Lower leg skin (tissue), 4 donors: ENCODE measurements at regions not wholly inside any gene's neighbourhood (a gene's known extent, or its start where the extent isn't known, plus 50 kb on each side); places are given as distances from the start of the nearest gene placed in this dataset.

Source experiments
- DNase-seq, 2 donors: peaks; one replicate each; pipeline ENCODE4 v3.0.0-alpha.2; 2019; ENCODE audit warnings: low spot score in 2 of 2
- H3K4me3 ChIP-seq: fragments of 200-600 bp; sonication (generic); 2 replicates; pipeline ENCODE4 v1.5.1; 2017; ENCODE audit warnings: mild to moderate bottlenecking, low read depth; ENCODE audit not compliant: poor library complexity, severe bottlenecking
- CTCF ChIP-seq, 3 donors: fragments of 450-650 bp; IDR thresholded peaks; one replicate each; pipeline ENCODE4 v1.5.1; 2016; ENCODE audit warnings: antibody characterized with exemption in 3 of 3, mild to moderate bottlenecking in 3 of 3, moderate library complexity in 2 of 3
- POLR2A ChIP-seq, 2 donors: fragments of 450-650 bp; IDR thresholded peaks; one replicate each; pipeline ENCODE4 v1.6.1; 2016 to 2017; ENCODE audit warnings: antibody characterized with exemption in 2 of 2, mild to moderate bottlenecking in 1 of 2, moderate library complexity in 1 of 2
- WGBS, 2 donors: methylation state at CpG; one replicate each; pipeline ENCODE4 v1.1.5; 2018; 5-methylcytosine and 5-hydroxymethylcytosine counted together
- intact Hi-C: fragments of 100-400 bp; cut with DNase I; formaldehyde crosslinking; loops from one replicate; pipeline ENCODE4 v1.15.0; 2023; ENCODE audit warnings: low total_unique reads

- WGBS, 2 donors, result 82 to 86% methylated on average over 1 of the region's 1 CpG
- DNase-seq, result no peak
- TF ChIP-seq POLR2A (IDR thresholded peaks at IDR 0.05), result no peak
- TF ChIP-seq CTCF (IDR thresholded peaks at IDR 0.05), result no peak
- intact Hi-C loops, result no loop called here
- H3K4me3 ChIP-seq, result no peak overlapping the region
Observed at GRCh38 chr6:106002005-106002404, 84.1 kb upstream of the PRDM1 start.

GRCh38 chr6:106000935-106001334 is 85.2 kb upstream of the PRDM1 start:
- 96 to 97% methylated on average over 2 of the region's 2 CpGs for WGBS, 2 donors

GRCh38 chr6:105997482-105997881 is 88.7 kb upstream of the PRDM1 start:
- DNase-seq, result no peak
- no peak overlapping the region for H3K4me3 ChIP-seq
- 86 to 89% methylated on average over 4 of the region's 4 CpGs for WGBS, 2 donors
- TF ChIP-seq CTCF (IDR thresholded peaks at IDR 0.05) (no peak), POLR2A (IDR thresholded peaks at IDR 0.05) (no peak)
- intact Hi-C loops, result loop anchor here (10.0 kb wide), 1 partner anchor 77 kb away; no protein-coding TSS in a partner anchor

More at GRCh38 chr6:106000935-106001334, 85.2 kb upstream of the PRDM1 start:
- no peak for TF ChIP-seq POLR2A (IDR thresholded peaks at IDR 0.05)
- no peak for TF ChIP-seq CTCF (IDR thresholded peaks at IDR 0.05)
- no peak for DNase-seq
- intact Hi-C loops, result no loop called here
- H3K4me3 ChIP-seq, result no peak overlapping the region

GRCh38 chr6:105995391-105995865 is 90.7 kb upstream of the PRDM1 start:
- intact Hi-C loops, result loop anchor here (10.0 kb wide), 1 partner anchor 79 kb away; no protein-coding TSS in a partner anchor
- no peak for DNase-seq
- 31 to 34% methylated on average over 6 of the region's 6 CpGs for WGBS, 2 donors
- no peak overlapping the region for H3K4me3 ChIP-seq
- no peak for TF ChIP-seq POLR2A (IDR thresholded peaks at IDR 0.05)
- TF ChIP-seq CTCF (IDR thresholded peaks at IDR 0.05), result no peak

GRCh38 chr6:105994591-105995390 is 91.3 kb upstream of the PRDM1 start:
- intact Hi-C loops, result loop anchor here (10.0 kb wide), 1 partner anchor 80 kb away; no protein-coding TSS in a partner anchor
- no peak for TF ChIP-seq POLR2A (IDR thresholded peaks at IDR 0.05)
- TF ChIP-seq CTCF (IDR thresholded peaks at IDR 0.05), result no peak
- DNase-seq, result peak; percentile 68 to 94
- H3K4me3 ChIP-seq, result peak overlapping the region; percentile 70
- WGBS, 2 donors, result 0% methylated on average over 45 to 47 of the region's 57 CpGs
